ENCODE measurements at regions not wholly inside any gene's neighbourhood (a gene's known extent, or its start where the extent isn't known, plus 50 kb on each side); places are given as distances from the start of the nearest gene placed in this dataset.

GRCh38 chr3:115361806-115362205 lies 214.7 kb upstream of the ZBTB20 start:
- DNase-seq (ENCODE audit: low read depth) = no peak
- in situ Hi-C loops (cut with HindIII; ENCODE audit: low pct_unique_long_range_greater_than_20kb, low sequenced_read_pairs) = no loop called here

- in situ Hi-C loops (cut with HindIII; ENCODE audit: low pct_unique_long_range_greater_than_20kb, low sequenced_read_pairs) = no loop called here
- DNase-seq (ENCODE audit: low read depth) = no peak
These were observed 216.0 kb upstream of the ZBTB20 start for GRCh38 chr3:115363071-115363470.

GRCh38 chr3:115369021-115369420 lies 221.9 kb upstream of the ZBTB20 start:
- in situ Hi-C loops (cut with HindIII; ENCODE audit: low pct_unique_long_range_greater_than_20kb, low sequenced_read_pairs) = no loop called here
- no peak for DNase-seq (ENCODE audit: low read depth)

GRCh38 chr3:115375362-115375761 lies 228.3 kb upstream of the ZBTB20 start:
- in situ Hi-C loops (cut with HindIII; ENCODE audit: low pct_unique_long_range_greater_than_20kb, low sequenced_read_pairs) = no loop called here
- no peak for DNase-seq (ENCODE audit: low read depth)

GRCh38 chr3:115380883-115381572 lies 233.9 kb upstream of the ZBTB20 start:
- DNase-seq (ENCODE audit: low read depth) = no peak
- in situ Hi-C loops (cut with HindIII; ENCODE audit: low pct_unique_long_range_greater_than_20kb, low sequenced_read_pairs) = no loop called here

- in situ Hi-C loops (cut with HindIII; ENCODE audit: low pct_unique_long_range_greater_than_20kb, low sequenced_read_pairs) = no loop called here
- no peak for DNase-seq (ENCODE audit: low read depth)
These were observed 234.5 kb upstream of the ZBTB20 start for GRCh38 chr3:115381573-115381912.

GRCh38 chr3:115381931-115382330 lies 234.8 kb upstream of the ZBTB20 start:
- DNase-seq (ENCODE audit: low read depth) = no peak
- in situ Hi-C loops (cut with HindIII; ENCODE audit: low pct_unique_long_range_greater_than_20kb, low sequenced_read_pairs) = no loop called here

- in situ Hi-C loops (cut with HindIII; ENCODE audit: low pct_unique_long_range_greater_than_20kb, low sequenced_read_pairs) = no loop called here
- DNase-seq (ENCODE audit: low read depth) = no peak
These were observed 237.3 kb upstream of the ZBTB20 start for GRCh38 chr3:115384381-115384780.

- in situ Hi-C loops (cut with HindIII; ENCODE audit: low pct_unique_long_range_greater_than_20kb, low sequenced_read_pairs) = no loop called here
These were observed 237.3 kb upstream of the GAP43 start for GRCh38 chr3:115385774-115386730.

GRCh38 chr3:115388166-115388565 lies 235.1 kb upstream of the GAP43 start:
- DNase-seq (ENCODE audit: low read depth) = no peak
- in situ Hi-C loops (cut with HindIII; ENCODE audit: low pct_unique_long_range_greater_than_20kb, low sequenced_read_pairs) = no loop called here

More at GRCh38 chr3:115385774-115386730, 237.3 kb upstream of the GAP43 start:
- no peak for DNase-seq (ENCODE audit: low read depth)

GRCh38 chr3:115388811-115389210 lies 234.5 kb upstream of the GAP43 start:
- in situ Hi-C loops (cut with HindIII; ENCODE audit: low pct_unique_long_range_greater_than_20kb, low sequenced_read_pairs) = no loop called here
- no peak for DNase-seq (ENCODE audit: low read depth)

- no peak for DNase-seq (ENCODE audit: low read depth)
- in situ Hi-C loops (cut with HindIII; ENCODE audit: low pct_unique_long_range_greater_than_20kb, low sequenced_read_pairs) = no loop called here
These were observed 226.5 kb upstream of the GAP43 start for GRCh38 chr3:115396801-115397200.

GRCh38 chr3:115397433-115397832 lies 225.9 kb upstream of the GAP43 start:
- DNase-seq (ENCODE audit: low read depth) = no peak
- in situ Hi-C loops (cut with HindIII; ENCODE audit: low pct_unique_long_range_greater_than_20kb, low sequenced_read_pairs) = no loop called here

GRCh38 chr3:115398506-115398905 lies 224.8 kb upstream of the GAP43 start:
- no peak for DNase-seq (ENCODE audit: low read depth)
- in situ Hi-C loops (cut with HindIII; ENCODE audit: low pct_unique_long_range_greater_than_20kb, low sequenced_read_pairs) = no loop called here

GRCh38 chr3:115399750-115400149 lies 223.6 kb upstream of the GAP43 start:
- in situ Hi-C loops (cut with HindIII; ENCODE audit: low pct_unique_long_range_greater_than_20kb, low sequenced_read_pairs) = no loop called here
- no peak for DNase-seq (ENCODE audit: low read depth)

GRCh38 chr3:115401298-115401697 lies 222.0 kb upstream of the GAP43 start:
- no peak for DNase-seq (ENCODE audit: low read depth)
- in situ Hi-C loops (cut with HindIII; ENCODE audit: low pct_unique_long_range_greater_than_20kb, low sequenced_read_pairs) = no loop called here

- in situ Hi-C loops (cut with HindIII; ENCODE audit: low pct_unique_long_range_greater_than_20kb, low sequenced_read_pairs) = no loop called here
- DNase-seq (ENCODE audit: low read depth) = no peak
These were observed 221.3 kb upstream of the GAP43 start for GRCh38 chr3:115401851-115402501.

- no peak for DNase-seq (ENCODE audit: low read depth)
- in situ Hi-C loops (cut with HindIII; ENCODE audit: low pct_unique_long_range_greater_than_20kb, low sequenced_read_pairs) = no loop called here
These were observed 220.7 kb upstream of the GAP43 start for GRCh38 chr3:115402651-115403050.

GRCh38 chr3:115403786-115404185 lies 219.5 kb upstream of the GAP43 start:
- no peak for DNase-seq (ENCODE audit: low read depth)
- in situ Hi-C loops (cut with HindIII; ENCODE audit: low pct_unique_long_range_greater_than_20kb, low sequenced_read_pairs) = no loop called here

Measured in Caki2 (cell line).